ENCODE measurements at regions not wholly inside any gene's neighbourhood (a gene's known extent, or its start where the extent isn't known, plus 50 kb on each side); places are given as distances from the start of the nearest gene placed in this dataset.
A peak's percentile ranks its signal among the peaks of the same experiment; 100 is the strongest.

DNA sequence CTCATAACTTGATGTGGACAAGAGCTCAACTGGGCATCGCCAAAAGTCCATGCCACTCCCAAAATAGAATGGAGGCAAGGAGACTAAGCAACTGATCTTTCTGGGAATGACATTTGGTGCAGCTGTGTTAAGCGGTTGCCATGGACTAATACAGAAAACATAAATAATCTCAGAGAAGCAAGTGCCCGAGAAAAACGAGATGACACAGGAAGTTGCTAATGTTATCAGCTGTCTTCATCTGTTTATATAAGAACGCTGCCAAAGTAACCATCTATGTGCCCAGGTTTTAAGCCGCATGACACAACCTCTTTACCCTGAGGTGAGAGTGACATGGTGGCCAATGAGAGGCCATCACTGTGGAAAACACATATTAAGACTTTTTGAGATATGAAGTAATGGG lies 54.9 kb upstream of the SACS start:
- DNase-seq, result no peak

DNA sequence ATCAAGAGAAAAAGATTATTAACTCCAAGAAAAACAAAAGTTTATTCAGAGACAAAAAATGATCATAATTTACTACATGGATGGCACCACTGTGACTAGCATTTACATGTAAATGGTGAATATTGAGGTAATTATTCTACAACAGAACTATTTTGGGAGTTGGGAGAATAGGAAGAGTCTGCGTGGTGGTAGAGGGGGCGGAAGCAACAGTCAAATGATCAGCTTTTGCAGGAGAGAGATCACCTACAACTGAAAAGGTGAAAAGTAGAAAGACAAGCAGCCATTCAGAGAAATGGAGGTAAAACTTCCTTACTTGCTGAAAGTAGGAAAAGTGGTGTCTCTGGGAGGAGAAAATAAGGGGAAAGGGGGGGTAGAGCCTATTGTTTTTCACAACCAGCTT lies 62.8 kb upstream of the SACS start:
- DNase-seq, result no peak

DNA sequence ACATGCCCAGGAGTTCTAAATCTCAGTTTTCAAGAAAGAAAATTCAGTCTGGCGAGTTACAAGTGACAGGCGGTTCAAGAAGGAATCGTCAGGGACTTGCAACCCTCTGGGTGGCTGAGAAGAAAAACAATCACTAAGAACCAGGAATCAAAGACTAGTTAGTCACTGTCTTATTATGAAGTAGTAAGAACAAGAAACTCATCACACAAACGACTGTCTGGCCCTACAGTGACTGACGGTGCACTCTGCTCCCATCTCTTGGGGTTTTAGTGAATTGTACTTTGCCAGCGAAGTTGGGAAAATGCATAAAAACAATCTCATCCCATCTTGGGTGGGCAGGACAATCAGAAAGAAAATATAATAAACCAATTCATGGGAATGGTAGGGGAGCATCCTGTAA lies 63.7 kb upstream of the SACS start:
- DNase-seq, result no peak

GRCh38 chr13:23500849-23501248 lies 67.3 kb upstream of the SACS start:
- DNase-seq, result no peak

DNA sequence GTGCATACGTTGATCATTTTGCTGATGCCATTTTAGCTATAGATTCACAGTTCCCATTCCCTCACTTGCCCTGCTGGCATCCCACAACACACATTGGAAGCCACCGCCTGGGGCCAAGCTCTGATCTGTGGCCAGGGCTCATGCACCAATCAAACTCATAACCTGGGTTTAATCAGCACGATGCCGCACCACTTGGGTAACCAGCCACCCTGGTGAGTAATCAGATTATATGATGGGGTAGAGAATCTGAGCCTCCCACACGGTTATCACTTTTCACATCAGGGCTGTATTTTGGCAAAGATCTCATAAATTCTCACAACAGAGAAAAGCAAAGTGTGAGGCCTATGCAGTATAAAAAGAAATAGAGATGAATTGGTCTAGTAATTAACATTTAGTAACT lies 66.0 kb upstream of the TNFRSF19 start:
- DNase-seq, result no peak

DNA sequence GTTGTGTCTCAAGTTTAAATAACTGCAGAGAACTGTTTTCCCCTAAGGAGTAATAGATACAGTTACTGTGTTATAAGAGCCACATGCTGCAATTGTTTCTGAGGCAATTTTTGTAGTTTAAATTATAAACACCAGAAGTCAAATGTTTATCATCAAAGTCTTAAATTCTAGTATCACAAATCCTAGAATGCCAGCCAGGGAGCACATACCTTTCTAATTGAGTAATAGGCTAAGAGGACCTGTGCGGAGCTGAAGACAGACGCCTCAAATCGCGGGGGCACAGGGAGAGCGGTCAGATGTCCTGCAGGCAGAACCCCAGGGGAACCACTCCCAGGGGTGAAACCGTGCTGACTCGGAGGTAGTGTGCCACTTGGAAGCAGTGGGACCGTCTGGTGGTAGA lies 65.2 kb upstream of the TNFRSF19 start:
- DNase-seq, result no peak

DNA sequence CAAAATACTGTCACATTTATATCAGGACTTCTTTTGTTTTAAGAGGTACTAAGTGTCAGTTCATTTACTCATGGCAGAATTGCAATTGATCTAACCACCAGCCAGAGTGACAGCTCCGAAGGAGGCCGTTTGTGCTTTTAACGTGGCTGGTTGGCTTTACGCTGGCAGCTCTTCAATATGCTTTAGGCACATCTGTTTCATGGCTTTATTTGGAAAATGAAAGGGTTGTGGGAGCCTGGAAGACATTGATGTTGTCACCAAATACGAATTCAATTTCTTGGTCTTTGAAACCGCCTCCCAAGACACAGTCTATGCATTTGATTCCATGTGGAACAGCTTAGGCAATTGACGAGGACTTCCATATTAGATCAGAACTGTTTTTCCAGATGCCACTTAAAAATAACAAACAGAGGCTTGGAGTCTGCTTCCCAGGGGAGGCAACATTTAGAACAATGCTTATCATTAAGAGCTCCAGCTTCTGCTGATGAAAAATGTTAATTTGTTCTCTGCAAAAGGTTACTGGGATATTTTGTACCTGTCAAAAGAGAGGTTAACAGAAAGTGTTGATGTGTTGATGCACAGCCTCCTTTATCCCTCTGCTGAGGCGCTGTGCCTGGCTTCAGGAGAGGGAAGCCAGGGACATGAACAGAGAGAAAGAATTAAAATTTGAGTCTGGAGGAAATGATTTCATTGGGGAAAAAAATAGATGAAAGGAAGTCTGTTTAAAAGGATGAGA lies 64.0 kb upstream of the TNFRSF19 start:
- no peak for DNase-seq

GRCh38 chr13:23506807-23507291 lies 63.4 kb upstream of the TNFRSF19 start:
- no peak for DNase-seq

DNA sequence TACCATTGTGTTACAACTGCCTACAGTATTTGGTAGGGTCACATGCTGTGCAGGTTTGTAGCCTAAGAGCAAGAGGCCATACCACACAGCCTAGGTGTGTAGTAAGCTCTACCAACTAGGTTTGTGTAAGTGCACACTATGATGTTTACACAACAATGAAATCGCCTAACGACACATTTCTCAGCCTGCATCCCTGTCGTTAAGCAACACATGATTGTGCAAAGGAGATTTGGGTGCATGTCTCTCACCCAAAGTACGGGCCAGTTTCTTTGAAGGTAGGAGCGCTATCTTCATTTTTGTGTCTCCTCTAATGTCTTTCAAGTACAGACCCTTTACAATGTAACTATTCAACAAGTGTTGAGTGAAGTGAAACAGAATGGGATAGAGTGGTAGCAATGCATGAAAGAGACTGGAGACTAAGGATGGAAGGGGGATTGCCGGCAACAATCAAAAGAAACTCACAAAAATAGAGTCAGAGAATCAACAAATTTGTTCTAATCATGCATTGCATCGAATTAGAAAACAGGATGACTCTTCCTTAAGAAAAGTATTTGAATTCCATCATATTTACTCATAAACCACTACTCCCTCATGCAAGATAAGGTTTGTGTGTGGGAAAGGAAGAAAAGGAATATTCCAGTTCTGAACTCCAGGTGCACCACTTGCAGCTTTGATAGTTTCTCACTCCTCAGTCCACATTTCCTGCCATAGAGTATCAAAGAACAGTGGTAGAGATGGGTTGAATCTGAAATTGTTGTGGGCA lies 60.2 kb upstream of the TNFRSF19 start:
- no peak for DNase-seq

DNA sequence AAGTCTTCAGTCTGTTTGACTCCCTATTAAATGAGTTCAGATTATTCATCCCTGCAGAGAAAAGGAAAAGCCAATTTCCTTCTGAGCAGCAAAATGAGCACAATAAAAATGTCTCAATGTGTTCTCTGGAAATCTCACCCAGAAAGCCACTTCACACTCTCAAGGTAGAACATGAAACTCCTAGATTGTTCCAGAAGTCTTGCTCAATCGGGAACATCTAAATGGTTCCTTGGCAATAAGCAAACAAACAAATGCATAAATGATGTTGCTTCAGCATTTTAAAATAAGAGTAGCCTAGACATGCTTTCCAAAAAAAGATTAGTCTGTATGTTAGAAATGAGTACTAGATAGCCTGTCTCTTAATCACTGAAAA lies 59.7 kb upstream of the TNFRSF19 start:
- DNase-seq, result no peak

GRCh38 chr13:23510979-23511735 lies 59.1 kb upstream of the TNFRSF19 start:
- peak; percentile 17 for DNase-seq

- no peak for DNase-seq
These were observed 57.3 kb upstream of the TNFRSF19 start for GRCh38 chr13:23512762-23513395.

- DNase-seq, result no peak
These were observed 56.8 kb upstream of the TNFRSF19 start for GRCh38 chr13:23513455-23513854.

DNA sequence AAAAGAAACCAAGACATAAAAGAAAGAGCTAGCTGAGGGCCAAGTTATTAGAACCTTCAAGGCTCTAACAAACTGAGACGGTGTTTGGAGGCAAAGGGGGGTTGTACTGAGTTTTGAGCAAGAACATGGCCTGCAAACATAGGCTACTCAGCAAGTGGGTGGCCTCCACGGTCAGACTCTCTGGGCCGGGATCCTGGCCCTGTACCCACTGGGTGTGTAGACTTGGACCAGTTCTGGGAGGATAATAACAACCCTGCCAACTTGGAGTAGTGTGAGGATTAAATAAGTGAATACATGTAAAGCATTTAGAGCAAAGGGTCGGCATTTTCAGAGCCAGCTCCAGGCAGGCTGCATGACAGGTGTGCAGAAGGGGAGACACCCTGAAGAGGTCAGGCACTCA lies 56.1 kb upstream of the TNFRSF19 start:
- no peak for DNase-seq

DNA sequence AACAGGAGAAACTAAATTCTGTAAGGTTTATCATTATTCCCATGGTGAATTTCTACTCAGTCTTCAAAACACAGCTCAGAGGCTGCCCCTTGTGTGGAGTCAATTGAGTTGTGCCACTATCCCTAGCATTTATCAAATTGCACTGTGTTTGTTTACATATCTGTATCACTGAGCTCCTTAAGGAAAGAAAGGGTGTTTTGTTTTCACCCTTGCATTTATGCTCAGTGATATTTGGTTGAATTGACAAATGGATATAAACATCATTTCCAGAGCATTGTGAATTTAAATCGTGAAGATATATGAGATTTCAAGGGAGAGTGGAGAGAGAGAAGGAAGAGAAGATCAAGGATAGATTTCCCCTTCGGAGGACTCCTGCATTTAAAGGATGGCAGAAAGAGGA lies 55.1 kb upstream of the TNFRSF19 start:
- DNase-seq, result no peak

DNA sequence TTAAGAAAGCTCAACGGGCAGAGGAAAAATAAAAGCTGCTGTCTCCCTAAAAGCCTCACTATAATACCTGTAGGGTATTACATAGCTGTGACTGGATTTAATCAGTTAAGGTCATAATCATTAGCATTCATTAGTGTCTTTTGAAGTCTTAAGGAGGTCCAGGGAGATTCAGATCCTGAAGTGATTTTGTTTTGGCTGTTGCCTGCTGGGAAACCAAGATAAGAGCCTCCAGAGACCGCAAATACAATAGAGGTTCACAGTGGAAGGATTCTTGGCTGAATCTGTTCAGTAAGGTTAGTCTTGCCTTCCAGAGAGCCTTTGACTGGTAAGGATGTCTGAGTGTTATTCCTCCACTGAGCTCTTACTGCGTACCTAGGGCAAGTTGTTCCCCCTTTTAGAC lies 54.0 kb upstream of the TNFRSF19 start:
- no peak for DNase-seq

- no peak for DNase-seq
These were observed 53.5 kb upstream of the TNFRSF19 start for GRCh38 chr13:23516702-23517101.

GRCh38 chr13:23518231-23518630 lies 52.0 kb upstream of the TNFRSF19 start:
- no peak for DNase-seq
